ENCODE measurements at regions not wholly inside any gene's neighbourhood (a gene's known extent, or its start where the extent isn't known, plus 50 kb on each side); places are given as distances from the start of the nearest gene placed in this dataset.

GRCh38 chr7:23909426-23909825 is 199.4 kb downstream of the STK31 start:
- H3K18ac ChIP-seq (ENCODE audit: low read depth, low read length) = no peak overlapping the region
- no peak overlapping the region for H2AK9ac ChIP-seq (replicated peaks; ENCODE audit: low read depth, low read length, poor library complexity)
- H3K14ac ChIP-seq (replicated peaks; ENCODE audit: low read depth, low read length) = no peak overlapping the region
- no peak overlapping the region for H3K27ac ChIP-seq (ENCODE audit: insufficient read depth, low read length)
- no peak overlapping the region for H3K4me3 ChIP-seq (ENCODE audit: insufficient read depth, low read depth, low read length)
- WGBS, 2 experiments (ENCODE audit: extremely low coverage in 2 of 2, insufficient read length in 1 of 2) = no CpG with 5 or more reads among the region's 1 CpG
- no peaks in the 10 kb centered on the region for H3K27me3 ChIP-seq (ENCODE audit: control insufficient read depth, insufficient read depth, low read length)
- H2BK120ac ChIP-seq (ENCODE audit: low read depth, low read length) = no peak overlapping the region
- no peak overlapping the region for H2AK5ac ChIP-seq (ENCODE audit: low read depth, low read length)
- no peak for TF ChIP-seq CHD1 (IDR thresholded peaks at IDR 0.05; ENCODE audit: low read depth, low read length)
- no peak for TF ChIP-seq NFE2L2 (IDR thresholded peaks at IDR 0.05; ENCODE audit: low read depth, low read length)
- no peak overlapping the region for H2AFZ ChIP-seq (replicated peaks; ENCODE audit: low read length, poor library complexity)
- no peaks in the 10 kb centered on the region for H3K79me1 ChIP-seq (ENCODE audit: low read depth in 1 of 2, low read length in 2 of 2)
- H3K4me2 ChIP-seq (ENCODE audit: low read depth, low read length) = no peak overlapping the region
- H3K4me1 ChIP-seq (ENCODE audit: control insufficient read depth, insufficient read depth, low read length) = no peaks in the 10 kb centered on the region
- intact Hi-C loops (cut with micrococcal nuclease) = no loop called here
- ATAC-seq (ENCODE audit: low read depth) (no peak), DNase-seq (no peak)
- no peak overlapping the region for H4K5ac ChIP-seq (ENCODE audit: low read depth, low read length)
- H3K9me3 ChIP-seq (ENCODE audit: control insufficient read depth, insufficient read depth, low read length) = no peaks in the 10 kb centered on the region
- no peak overlapping the region for H3K23ac ChIP-seq (ENCODE audit: low read depth, low read length)
- no TSS peak for BruUV-seq (replicated peaks)
- in situ Hi-C loops (cut with MboI; ENCODE audit: low sequenced_read_pairs) = no loop called here
- no peak overlapping the region for H3K56ac ChIP-seq (ENCODE audit: extremely low read depth, insufficient read depth, low read length)
- POLR2A ChIA-PET (ENCODE audit: unreplicated experiment) = no interaction called here
- H3K36me3 ChIP-seq (ENCODE audit: control insufficient read depth, insufficient read depth, low read length) = no peaks in the 10 kb centered on the region
- H3K9me1 ChIP-seq (ENCODE audit: insufficient read depth, low read length) = no peaks in the 10 kb centered on the region
- no peak overlapping the region for H2BK5ac ChIP-seq (ENCODE audit: low read depth, low read length, poor library complexity, severe bottlenecking)
- H4K20me1 ChIP-seq (ENCODE audit: insufficient read depth, low read length) = no peaks in the 10 kb centered on the region
- H4K8ac ChIP-seq (ENCODE audit: low read depth in 2 of 2, low read length in 2 of 2) = no peak overlapping the region
- no peak overlapping the region for H3K4ac ChIP-seq (ENCODE audit: low read depth, low read length)
- H4K91ac ChIP-seq (ENCODE audit: insufficient read depth, low read depth, low read length) = no peak overlapping the region
- H2BK15ac ChIP-seq (ENCODE audit: low read depth, low read length) = no peak overlapping the region
- dilution Hi-C loops (cut with HindIII; ENCODE audit: low sequenced_read_pairs, unreplicated experiment) = no loop called here
- no peak overlapping the region for H2BK20ac ChIP-seq (ENCODE audit: low read depth, low read length)
- CTCF ChIA-PET = no interaction called here
- no peak overlapping the region for H3K9ac ChIP-seq (ENCODE audit: low read depth, low read length)

All from IMR-90 (cell line).